Parathyroid adenoma (tissue), 2 donors: ENCODE measurements at regions not wholly inside any gene's neighbourhood (a gene's known extent, or its start where the extent isn't known, plus 50 kb on each side); places are given as distances from the start of the nearest gene placed in this dataset.

Source experiments
- H2AFZ ChIP-seq: fragments of 300-600 bp; sonication (generic); one replicate; pipeline ENCODE4 v1.7.0; 2017; ENCODE audit warnings: antibody characterized with exemption, mild to moderate bottlenecking
- H3K27ac ChIP-seq: fragments of 300-600 bp; sonication (generic); one replicate; pipeline ENCODE4 v1.7.0; 2017
- H3K27me3 ChIP-seq: fragments of 300-600 bp; sonication (generic); one replicate; pipeline ENCODE4 v1.7.0; 2017; ENCODE audit warnings: low read length; ENCODE audit not compliant: control insufficient read depth, insufficient read depth
- H3K36me3 ChIP-seq: fragments of 300-600 bp; sonication (generic); one replicate; pipeline ENCODE4 v1.7.0; 2017; ENCODE audit warnings: low read length; ENCODE audit not compliant: control insufficient read depth, insufficient read depth
- H3K4me1 ChIP-seq: fragments of 300-600 bp; sonication (generic); one replicate; pipeline ENCODE4 v1.7.0; 2017; ENCODE audit warnings: control low read depth
- H3K4me2 ChIP-seq: fragments of 300-600 bp; sonication (generic); one replicate; pipeline ENCODE4 v1.7.0; 2017; ENCODE audit warnings: low read length
- H3K4me3 ChIP-seq: fragments of 300-600 bp; sonication (generic); one replicate; pipeline ENCODE4 v1.7.0; 2017; ENCODE audit warnings: low read depth, low read length
- H3K79me2 ChIP-seq: fragments of 300-600 bp; sonication (generic); one replicate; pipeline ENCODE4 v1.7.0; 2017; ENCODE audit warnings: control low read depth
- H3K9ac ChIP-seq: fragments of 300-600 bp; sonication (generic); one replicate; pipeline ENCODE4 v1.7.0; 2017; ENCODE audit warnings: mild to moderate bottlenecking
- H3K9me3 ChIP-seq: fragments of 300-600 bp; sonication (generic); one replicate; pipeline ENCODE4 v1.7.0; 2017; ENCODE audit warnings: low read length; ENCODE audit not compliant: control insufficient read depth
- CTCF ChIP-seq: fragments of 300-600 bp; sonication (generic); IDR thresholded peaks from one replicate; pipeline ENCODE4 v1.7.0; 2017; ENCODE audit warnings: antibody characterized with exemption, mild to moderate bottlenecking
- donor health status: primary hyperparathyroidism.

- Histone ChIP-seq H3K9me3 (no peaks in the 10 kb centered on the region), H3K36me3 (no peaks in the 10 kb centered on the region), H3K27ac (no peak overlapping the region), H3K9ac (no peak overlapping the region), H3K4me1 (no peaks in the 10 kb centered on the region), H3K79me2 (no peaks in the 10 kb centered on the region), H2AFZ (no peak overlapping the region), H3K27me3 (no peaks in the 10 kb centered on the region), H3K4me3 (no peak overlapping the region), H3K4me2 (no peak overlapping the region)
- no peak for TF ChIP-seq CTCF
Observed at GRCh38 chr5:158162479-158163034, 303.6 kb upstream of the CLINT1 start.

DNA sequence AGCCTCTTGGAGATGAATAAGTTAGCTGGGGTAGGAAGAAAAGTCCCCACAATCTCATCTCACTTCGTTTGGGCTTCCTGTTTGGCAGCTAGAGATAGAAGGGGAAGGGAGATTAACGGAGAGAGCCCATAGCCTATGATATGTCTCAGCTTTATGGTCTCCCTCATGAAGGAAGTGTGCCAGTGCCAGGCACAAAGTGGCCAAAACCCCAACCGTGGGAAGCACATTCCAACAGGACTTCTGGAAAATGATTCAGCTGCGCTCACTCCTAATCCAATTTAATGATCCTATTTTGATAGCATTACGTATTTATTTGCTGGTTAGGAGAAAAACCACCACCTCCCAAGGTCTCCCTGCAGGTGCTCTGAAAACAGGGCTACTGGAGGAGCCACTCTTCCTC, 303.1 kb upstream of the CLINT1 start:
- H3K9me3 ChIP-seq: no peaks in the 10 kb centered on the region
- no peak overlapping the region for H2AFZ ChIP-seq
- no peaks in the 10 kb centered on the region for H3K36me3 ChIP-seq
- no peak overlapping the region for H3K4me3 ChIP-seq
- H3K4me2 ChIP-seq: no peak overlapping the region
- H3K27me3 ChIP-seq: no peaks in the 10 kb centered on the region
- no peaks in the 10 kb centered on the region for H3K79me2 ChIP-seq
- no peak overlapping the region for H3K9ac ChIP-seq
- no peak overlapping the region for H3K27ac ChIP-seq
- TF ChIP-seq CTCF: no peak
- H3K4me1 ChIP-seq: no peaks in the 10 kb centered on the region

GRCh38 chr5:158159621-158160020, 300.7 kb upstream of the CLINT1 start:
- Histone ChIP-seq H3K79me2 (no peaks in the 10 kb centered on the region), H3K9ac (no peak overlapping the region), H3K27ac (no peak overlapping the region), H3K4me2 (no peak overlapping the region), H2AFZ (no peak overlapping the region), H3K4me3 (no peak overlapping the region), H3K4me1 (no peaks in the 10 kb centered on the region), H3K36me3 (no peaks in the 10 kb centered on the region), H3K9me3 (no peaks in the 10 kb centered on the region), H3K27me3 (no peaks in the 10 kb centered on the region)
- TF ChIP-seq CTCF: no peak

- no peak overlapping the region for H3K4me2 ChIP-seq
- H3K27me3 ChIP-seq: no peaks in the 10 kb centered on the region
- no peaks in the 10 kb centered on the region for H3K9me3 ChIP-seq
- no peak overlapping the region for H3K9ac ChIP-seq
- H3K4me3 ChIP-seq: no peak overlapping the region
- H3K36me3 ChIP-seq: no peaks in the 10 kb centered on the region
- TF ChIP-seq CTCF: no peak
- no peak overlapping the region for H2AFZ ChIP-seq
- H3K79me2 ChIP-seq: no peaks in the 10 kb centered on the region
- no peak overlapping the region for H3K27ac ChIP-seq
- H3K4me1 ChIP-seq: no peaks in the 10 kb centered on the region
Observed at GRCh38 chr5:158155811-158156505, 297.0 kb upstream of the CLINT1 start.

GRCh38 chr5:158155067-158155466, 296.1 kb upstream of the CLINT1 start:
- TF ChIP-seq CTCF: no peak
- no peaks in the 10 kb centered on the region for H3K27me3 ChIP-seq
- H3K79me2 ChIP-seq: no peaks in the 10 kb centered on the region
- H3K4me3 ChIP-seq: no peak overlapping the region
- H3K9ac ChIP-seq: no peak overlapping the region
- H3K4me2 ChIP-seq: no peak overlapping the region
- no peaks in the 10 kb centered on the region for H3K9me3 ChIP-seq
- no peaks in the 10 kb centered on the region for H3K36me3 ChIP-seq
- H2AFZ ChIP-seq: no peak overlapping the region
- no peak overlapping the region for H3K27ac ChIP-seq
- H3K4me1 ChIP-seq: no peaks in the 10 kb centered on the region
